H1 (cell line): ENCODE measurements at regions not wholly inside any gene's neighbourhood (a gene's known extent, or its start where the extent isn't known, plus 50 kb on each side); places are given as distances from the start of the nearest gene placed in this dataset.

Experiments used
- CTCF ChIA-PET: fragments of 300-600 bp; sonication (Branson Sonifier 250); formaldehyde crosslinking; loops from one replicate; lab custom pipeline; 2021; ENCODE audit not compliant: partially characterized antibody; lab: Charles Lee
- POLR2A ChIA-PET: fragments of 300-600 bp; sonication (Branson Sonifier 250); formaldehyde crosslinking; loops from one replicate; lab custom pipeline; 2021; ENCODE audit warnings: inconsistent platforms; ENCODE audit not compliant: partially characterized antibody; lab: Charles Lee
- DNase-seq, 2 experiments: peaks; one replicate each; pipeline versions ENCODE4 v3.0.0 to v3.0.0-alpha.2; 2010 to 2022; ENCODE audit warnings: low spot score in 2 of 2, low read depth in 1 of 2, mixed read lengths in 1 of 2
- FAIRE-seq: peaks from 2 replicates; lab custom pipeline; 2011; peaks lifted over from hg19 to GRCh38; lab: Jason Lieb, UNC
- H2AFZ ChIP-seq: 2 replicates; pipeline ENCODE4 v1.8.1; 2012; ENCODE audit warnings: low read length, inconsistent platforms
- H2AK5ac ChIP-seq: 2 replicates; pipeline ENCODE4 v1.6.1; 2013; ENCODE audit warnings: low read depth, low read length
- H2BK120ac ChIP-seq: replicated peaks from 2 replicates; pipeline ENCODE3; 2013; ENCODE audit warnings: low read depth, low read length, inconsistent platforms
- H2BK12ac ChIP-seq: 2 replicates; pipeline ENCODE4 v1.6.1; 2013; ENCODE audit warnings: low read depth, low read length
- H2BK15ac ChIP-seq: 2 replicates; pipeline ENCODE4 v1.6.1; 2013; ENCODE audit warnings: low read length
- H2BK20ac ChIP-seq: 2 replicates; pipeline ENCODE4 v1.6.1; 2013; ENCODE audit warnings: low read length
- H2BK5ac ChIP-seq: 2 replicates; pipeline ENCODE4 v1.6.1; 2013; ENCODE audit warnings: low read depth, low read length
- H3K14ac ChIP-seq: 2 replicates; pipeline ENCODE4 v1.6.1; 2013; ENCODE audit warnings: inconsistent platforms; ENCODE audit not compliant: insufficient read length
- H3K18ac ChIP-seq: 2 replicates; pipeline ENCODE4 v1.6.1; 2013; ENCODE audit warnings: low read length; ENCODE audit errors: extremely low read depth
- H3K23ac ChIP-seq: 2 replicates; pipeline ENCODE4 v1.6.1; 2013; ENCODE audit warnings: inconsistent platforms; ENCODE audit not compliant: insufficient read length
- H3K23me2 ChIP-seq: 2 replicates; pipeline ENCODE4 v1.6.1; 2013; ENCODE audit warnings: low read depth, low read length
- H3K27ac ChIP-seq: 2 replicates; pipeline ENCODE4 v1.6.1; 2011; ENCODE audit warnings: low read depth, low read length, inconsistent platforms
- H3K27me3 ChIP-seq, 4 experiments: replicated peaks in 1 of 4; 1 replicate in 1 of 4; 2 replicates in 3 of 4; pipeline versions ENCODE4 v1.6.1 to v1.8.1; 2011 to 2013; ENCODE audit warnings: low read length in 3 of 4, mild to moderate bottlenecking in 3 of 4, inconsistent platforms in 2 of 4, mixed read lengths in 2 of 4, moderate library complexity in 1 of 4; ENCODE audit not compliant: control insufficient read depth in 3 of 4, insufficient read depth in 3 of 4; ENCODE audit errors: extremely low read depth in 1 of 4
- H3K36me3 ChIP-seq, 4 experiments: 2 replicates each; pipeline versions ENCODE4 v1.6.1 to v1.8.1; 2011 to 2013; ENCODE audit warnings: mild to moderate bottlenecking in 4 of 4, low read length in 3 of 4, moderate library complexity in 2 of 4, control low read depth in 1 of 4, inconsistent platforms in 1 of 4; ENCODE audit not compliant: insufficient read depth in 4 of 4, control insufficient read depth in 2 of 4
- H3K4ac ChIP-seq: replicated peaks from 2 replicates; pipeline ENCODE3; 2013; ENCODE audit warnings: low read length, low read depth, mixed read lengths, inconsistent platforms; ENCODE audit not compliant: insufficient read length
- H3K4me1 ChIP-seq, 4 experiments: replicated peaks in 1 of 4; 1 replicate in 1 of 4; 2 replicates in 3 of 4; pipeline versions ENCODE4 v1.6.1 to v1.8.1; 2011 to 2013; ENCODE audit warnings: low read length in 3 of 4, inconsistent platforms in 2 of 4, mixed read lengths in 1 of 4; ENCODE audit not compliant: insufficient read depth in 4 of 4, control insufficient read depth in 3 of 4
- H3K4me2 ChIP-seq, 2 experiments: 2 replicates each; pipeline versions ENCODE4 v1.6.1 to v1.8.1; 2011 to 2013; ENCODE audit warnings: low read depth in 2 of 2, low read length in 2 of 2, control low read depth in 1 of 2, inconsistent platforms in 1 of 2, mild to moderate bottlenecking in 1 of 2; ENCODE audit not compliant: insufficient read depth in 1 of 2
- H3K4me3 ChIP-seq, 4 experiments: fragments of 200-600, 300-600 bp in 1 of 4; sonication (generic), shearing (Covaris generic), sonication (Bioruptor Twin) in 1 of 4; 2 replicates each; pipeline versions ENCODE4 v1.5.1 to v1.8.1; 2011 to 2016; ENCODE audit warnings: low read length in 4 of 4, low read depth in 3 of 4, control low read depth in 2 of 4, inconsistent platforms in 2 of 4, mild to moderate bottlenecking in 2 of 4, mixed read lengths in 1 of 4, moderate library complexity in 1 of 4; ENCODE audit not compliant: insufficient read depth in 2 of 4; ENCODE audit errors: extremely low read depth in 1 of 4
- H3K56ac ChIP-seq: replicated peaks from 2 replicates; pipeline ENCODE3; 2013; ENCODE audit warnings: low read depth, mild to moderate bottlenecking, mixed read lengths, low read length, inconsistent platforms; ENCODE audit not compliant: insufficient read length
- H3K79me1 ChIP-seq: 2 replicates; pipeline ENCODE4 v1.6.1; 2013; ENCODE audit warnings: low read depth, low read length, control low read depth
- H3K79me2 ChIP-seq, 2 experiments: 2 replicates each; pipeline versions ENCODE4 v1.6.1 to v1.8.1; 2012 to 2013; ENCODE audit warnings: low read length in 2 of 2, mild to moderate bottlenecking in 2 of 2, inconsistent platforms in 1 of 2; ENCODE audit not compliant: insufficient read depth in 2 of 2, control insufficient read depth in 1 of 2
- H3K9ac ChIP-seq, 4 experiments: replicated peaks in 1 of 4; 1 replicate in 1 of 4; 2 replicates in 3 of 4; pipeline versions ENCODE4 v1.6.1 to v1.8.1; 2011 to 2013; ENCODE audit warnings: low read depth in 3 of 4, low read length in 3 of 4, control low read depth in 2 of 4, mild to moderate bottlenecking in 2 of 4, moderate library complexity in 2 of 4, inconsistent platforms in 1 of 4; ENCODE audit errors: extremely low read depth in 1 of 4
- H3K9me3 ChIP-seq, 2 experiments: 2 replicates each; pipeline versions ENCODE4 v1.6.1 to v1.8.1; 2012 to 2013; ENCODE audit warnings: mild to moderate bottlenecking in 2 of 2, moderate library complexity in 2 of 2, control low read depth in 1 of 2, inconsistent platforms in 1 of 2, low read depth in 1 of 2, low read length in 1 of 2, mixed read lengths in 1 of 2; ENCODE audit not compliant: insufficient read depth in 2 of 2
- H4K20me1 ChIP-seq, 2 experiments: replicated peaks in 1 of 2; 2 replicates each; pipeline versions ENCODE3 to v1.8.1; 2011 to 2013; ENCODE audit warnings: inconsistent platforms in 2 of 2, low read length in 2 of 2, mild to moderate bottlenecking in 1 of 2; ENCODE audit not compliant: insufficient read depth in 2 of 2, control insufficient read depth in 1 of 2
- H4K5ac ChIP-seq: 2 replicates; pipeline ENCODE4 v1.6.1; 2013; ENCODE audit warnings: low read length, low read depth, mixed read lengths, inconsistent platforms; ENCODE audit not compliant: insufficient read length
- H4K8ac ChIP-seq: 2 replicates; pipeline ENCODE4 v1.8.0; 2013; ENCODE audit warnings: mild to moderate bottlenecking, moderate library complexity, low read length, inconsistent platforms; ENCODE audit not compliant: insufficient read depth; ENCODE audit errors: extremely low read depth
- H4K91ac ChIP-seq: replicated peaks from 2 replicates; pipeline ENCODE3; 2013; ENCODE audit warnings: low read length, mixed read lengths, inconsistent platforms; ENCODE audit not compliant: insufficient read length
- BRCA1 ChIP-seq: IDR thresholded peaks from 2 replicates; pipeline ENCODE4 v1.6.1; 2012; ENCODE audit warnings: low read depth, low read length, improper control_type of control experiment
- CEBPB ChIP-seq: IDR thresholded peaks from 2 replicates; pipeline ENCODE4 v1.6.1; 2012; ENCODE audit warnings: low read depth, low read length
- EGR1 ChIP-seq: IDR thresholded peaks from 2 replicates; pipeline ENCODE4 v1.6.1; 2011; ENCODE audit warnings: low read depth, low read length, borderline replicate concordance
- EP300 ChIP-seq, 2 experiments: IDR thresholded peaks; 1 replicate in 1 of 2; 2 replicates in 1 of 2; pipeline ENCODE4 v1.6.1; 2011 to 2012; ENCODE audit warnings: low read depth in 2 of 2, low read length in 2 of 2, mild to moderate bottlenecking in 2 of 2, borderline replicate concordance in 1 of 2, inconsistent platforms in 1 of 2, moderate library complexity in 1 of 2
- NRF1 ChIP-seq: IDR thresholded peaks from 2 replicates; pipeline ENCODE4 v1.6.1; 2011; ENCODE audit warnings: mild to moderate bottlenecking, low read depth, low read length, improper control_type of control experiment
- POU5F1 ChIP-seq: IDR thresholded peaks from 2 replicates; pipeline ENCODE4 v1.6.1; 2011; ENCODE audit warnings: low read depth, mild to moderate bottlenecking, low read length, moderate library complexity
- TEAD4 ChIP-seq: IDR thresholded peaks from 2 replicates; pipeline ENCODE4 v1.6.1; 2012; ENCODE audit warnings: low read depth, low read length, inconsistent platforms, mixed read lengths
- WGBS, 2 experiments: shearing (Covaris generic) in 1 of 2; methylation state at CpG; one replicate each; pipeline versions ENCODE4 v1.1.6 to v1.1.7; 2013 to 2015; ENCODE audit warnings: low lambda C conversion rate in 2 of 2, mixed read lengths in 2 of 2, inconsistent platforms in 1 of 2, low coverage in 1 of 2, missing lambda C conversion rate in 1 of 2; ENCODE audit not compliant: insufficient replicate concordance in 2 of 2, insufficient coverage in 1 of 2, insufficient read length in 1 of 2; ENCODE audit errors: extremely low coverage in 1 of 2, missing lambda C conversion rate in 1 of 2; 5-methylcytosine and 5-hydroxymethylcytosine counted together

GRCh38 chr18:1435487-1435886 is 530.8 kb downstream of the ADCYAP1 start:
- Histone ChIP-seq H3K23me2 (no peaks in the 10 kb centered on the region), H4K91ac (no peak overlapping the region), H2BK15ac (no peak overlapping the region), H4K5ac (no peak overlapping the region), H3K56ac (no peak overlapping the region), H4K8ac (no peak overlapping the region), H3K9ac (no peak overlapping the region), H2BK5ac (no peak overlapping the region), H3K79me2 (no peaks in the 10 kb centered on the region), H3K9me3 (no peaks in the 10 kb centered on the region), H3K36me3 (no peaks in the 10 kb centered on the region), H2BK12ac (no peak overlapping the region), H3K4ac (no peak overlapping the region), H3K4me1 (no peaks in the 10 kb centered on the region; a peak in 1 of 7 replicates), H2BK120ac (no peak overlapping the region), H3K4me2 (no peak overlapping the region), H4K20me1 (no peaks in the 10 kb centered on the region), H2AK5ac (no peak overlapping the region), H3K79me1 (no peaks in the 10 kb centered on the region), H3K14ac (no peak overlapping the region), H2AFZ (no peak overlapping the region), H3K23ac (no peak overlapping the region), H2BK20ac (no peak overlapping the region), H3K27me3 (no peaks in the 10 kb centered on the region; a peak in 1 of 7 replicates), H3K4me3 (no peak overlapping the region), H3K18ac (no peak overlapping the region), H3K27ac (no peak overlapping the region)
- CTCF ChIA-PET, result no interaction called here
- WGBS, 2 experiments, result 87% methylated on average over 2 of the region's 2 CpGs; no CpG with 5 or more reads in 1 of the 2 experiments
- FAIRE-seq (no peak), DNase-seq (no peak)
- POLR2A ChIA-PET, result no interaction called here
- TF ChIP-seq CEBPB (no peak), POU5F1 (no peak), TEAD4 (no peak), EGR1 (no peak), EP300 (IDR thresholded peaks at IDR 0.05; ENCODE audit: borderline replicate concordance in 1 of 2, low read depth in 2 of 2, low read length in 2 of 2) (no peak), BRCA1 (no peak), NRF1 (no peak)
